ENCODE measurements at regions not wholly inside any gene's neighbourhood (a gene's known extent, or its start where the extent isn't known, plus 50 kb on each side); places are given as distances from the start of the nearest gene placed in this dataset.

DNA sequence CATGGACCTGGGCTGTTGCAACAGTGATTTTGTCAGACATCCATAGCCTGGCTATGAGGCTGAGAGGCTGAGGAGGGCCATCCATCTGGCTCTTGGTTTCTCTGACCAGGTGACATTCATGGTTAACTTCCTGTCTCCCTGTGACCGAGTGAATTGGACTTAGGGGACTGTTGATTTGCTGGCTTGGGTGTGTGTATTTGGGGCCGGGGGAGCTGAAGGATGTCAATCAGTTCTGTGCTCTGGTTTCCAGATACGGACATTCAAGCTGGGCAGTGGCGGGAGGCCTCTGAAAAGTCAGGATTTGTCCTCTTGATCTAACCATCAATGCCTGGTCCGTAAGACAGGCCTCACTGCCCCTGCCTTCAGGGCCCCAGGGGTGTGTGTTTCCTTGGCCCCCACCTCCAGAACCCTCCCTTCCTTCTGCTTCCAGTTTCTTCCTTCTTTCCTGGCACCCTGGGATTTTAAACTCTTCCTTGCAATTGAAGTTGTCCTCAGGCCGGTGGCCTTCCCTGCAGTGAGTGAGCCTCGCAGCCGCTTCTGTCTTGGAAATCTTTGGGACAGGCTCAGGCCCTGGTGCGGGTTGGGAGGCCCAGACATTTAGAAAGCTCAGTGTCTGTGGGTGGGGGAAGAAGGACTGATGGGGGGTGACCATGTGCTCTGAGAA lies 54.7 kb upstream of the HAAO start:
- Histone ChIP-seq H4K20me1 (ENCODE audit: insufficient read depth) (no peaks in the 10 kb centered on the region), H3K36me3 (ENCODE audit: low read depth) (no peaks in the 10 kb centered on the region), H3K9ac (no peak overlapping the region), H3K4me3 (no peak overlapping the region), H3K4me1 (ENCODE audit: insufficient read depth) (peaks cover 23% of the 10 kb centered on the region), H3K27me3 (replicated peaks; ENCODE audit: insufficient read depth) (no peaks in the 10 kb centered on the region), H3K27ac (no peak overlapping the region), H3K9me3 (ENCODE audit: low read depth) (no peaks in the 10 kb centered on the region), H2AFZ (no peak overlapping the region), H3F3A (ENCODE audit: insufficient read depth) (peaks cover 8% of the 10 kb centered on the region; the same call in 1 of the 2 replicates), H3K4me2 (ENCODE audit: unreplicated experiment) (no peak overlapping the region), H3K9me2 (ENCODE audit: insufficient read depth) (no peaks in the 10 kb centered on the region), H3K79me2 (ENCODE audit: insufficient read depth) (no peaks in the 10 kb centered on the region)
- TF ChIP-seq EZH2 (IDR thresholded peaks at IDR 0.05; ENCODE audit: insufficient read depth, poor library complexity, severe bottlenecking) (no peak), EZH2phosphoT487 (IDR thresholded peaks at IDR 0.05; ENCODE audit: insufficient read depth, low read depth) (no peak)
- DNase-seq, result no peak
- in situ Hi-C loops (cut with MboI), result loop anchor here (10.0 kb wide), 1 partner anchor 388 kb away; no protein-coding TSS in a partner anchor
- 91 to 92% methylated on average over 9 of the region's 9 CpGs for WGBS, 2 experiments (ENCODE audit: low coverage in 1 of 2, low lambda C conversion rate in 2 of 2, missing lambda C conversion rate in 2 of 2)

DNA sequence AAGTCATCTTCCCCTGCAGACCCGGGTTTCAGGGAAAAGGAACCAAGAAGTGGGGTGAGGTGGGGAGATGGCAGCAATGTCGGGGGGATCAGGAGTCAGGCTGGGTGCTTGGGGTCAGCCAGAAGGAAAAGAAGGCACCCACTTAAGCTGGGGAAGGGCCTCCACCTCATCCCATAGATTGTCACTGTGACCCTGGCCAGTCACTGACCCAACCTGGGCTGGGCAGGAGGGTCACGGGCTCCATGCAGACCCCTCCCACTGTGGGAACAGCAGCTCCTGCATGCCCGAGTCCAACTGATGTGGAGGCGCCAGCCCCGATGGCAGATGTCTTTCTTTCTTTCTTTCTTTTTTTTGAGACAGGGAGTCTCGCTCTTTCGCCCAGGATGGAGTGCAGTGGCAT lies 53.6 kb upstream of the HAAO start:
- Histone ChIP-seq H3F3A (ENCODE audit: insufficient read depth) (peaks cover 8% of the 10 kb centered on the region; the same call in 1 of the 2 replicates), H3K27me3 (replicated peaks; ENCODE audit: insufficient read depth) (no peaks in the 10 kb centered on the region), H3K79me2 (ENCODE audit: insufficient read depth) (no peaks in the 10 kb centered on the region), H3K9me3 (ENCODE audit: low read depth) (no peaks in the 10 kb centered on the region), H3K9me2 (ENCODE audit: insufficient read depth) (no peaks in the 10 kb centered on the region), H3K9ac (no peak overlapping the region), H3K4me1 (ENCODE audit: insufficient read depth) (peaks cover 23% of the 10 kb centered on the region), H3K4me3 (no peak overlapping the region), H3K27ac (no peak overlapping the region), H2AFZ (peak overlapping the region; percentile 52), H4K20me1 (ENCODE audit: insufficient read depth) (no peaks in the 10 kb centered on the region), H3K4me2 (ENCODE audit: unreplicated experiment) (no peak overlapping the region), H3K36me3 (ENCODE audit: low read depth) (no peaks in the 10 kb centered on the region)
- WGBS, 2 experiments (ENCODE audit: low coverage in 1 of 2, low lambda C conversion rate in 2 of 2, missing lambda C conversion rate in 2 of 2), result 50 to 59% methylated on average over 8 of the region's 8 CpGs
- in situ Hi-C loops (cut with MboI), result loop anchor here (10.0 kb wide), 1 partner anchor 389 kb away; no protein-coding TSS in a partner anchor
- DNase-seq, result no peak
- no peak for TF ChIP-seq EZH2 (IDR thresholded peaks at IDR 0.05; ENCODE audit: insufficient read depth, poor library complexity, severe bottlenecking)
- TF ChIP-seq EZH2phosphoT487 (IDR thresholded peaks at IDR 0.05; ENCODE audit: insufficient read depth, low read depth), result no peak

DNA sequence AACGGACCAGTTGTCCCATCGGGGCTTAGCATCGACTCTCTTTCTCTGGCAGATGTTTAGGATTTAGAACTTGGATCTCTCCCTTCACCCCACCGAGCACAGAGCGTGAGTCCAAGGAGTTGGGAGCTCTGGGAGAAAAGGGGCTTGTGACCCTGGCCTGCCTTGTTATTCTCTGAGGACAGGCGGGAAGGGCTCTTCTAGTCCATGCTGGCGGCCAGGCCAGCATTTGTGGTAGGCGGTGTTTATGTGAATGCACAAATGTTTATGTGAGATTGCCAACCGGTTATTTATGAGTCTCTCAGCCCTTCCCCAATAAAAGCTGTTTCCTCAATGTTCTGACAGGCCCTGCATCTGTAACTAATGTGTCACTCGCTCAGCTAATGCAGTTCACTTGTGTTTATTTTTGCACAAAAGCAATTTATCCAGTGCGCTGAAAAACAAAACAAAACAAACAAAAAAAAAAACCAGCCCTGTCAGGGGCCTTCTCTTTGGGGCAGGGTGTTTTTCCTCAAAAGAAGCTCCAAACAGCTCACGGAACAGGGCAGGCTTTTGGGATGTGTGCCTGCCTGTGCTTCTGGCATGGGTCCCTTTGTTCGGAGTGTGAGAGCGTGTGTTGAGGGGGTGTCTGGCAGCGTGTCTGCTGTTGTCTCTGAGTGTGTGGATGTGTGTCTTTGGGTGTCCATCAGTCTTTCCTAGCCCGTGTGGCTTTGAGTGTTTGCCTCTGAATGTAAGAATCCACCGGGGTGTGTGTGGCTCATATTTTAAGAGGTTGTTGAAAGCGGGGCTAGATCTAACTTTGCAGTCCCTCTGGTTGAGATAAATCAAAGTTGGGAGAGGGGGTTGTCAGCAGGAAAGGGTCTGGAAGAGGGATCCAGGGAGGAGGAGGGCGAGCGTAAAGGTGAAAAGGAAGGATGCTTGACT lies 52.8 kb upstream of the HAAO start:
- 0 out of 2 replicates have a peak overlapping the region, but pooled peaks have one; percentile 3 for H3K27ac ChIP-seq
- DNase-seq, result peak; percentile 67
- H3K9me2 ChIP-seq (ENCODE audit: insufficient read depth), result no peaks in the 10 kb centered on the region
- H3K79me2 ChIP-seq (ENCODE audit: insufficient read depth), result no peaks in the 10 kb centered on the region
- H3F3A ChIP-seq (ENCODE audit: insufficient read depth), result peaks cover 8% of the 10 kb centered on the region; the same call in 1 of the 2 replicates
- H4K20me1 ChIP-seq (ENCODE audit: insufficient read depth), result no peaks in the 10 kb centered on the region
- H3K4me2 ChIP-seq (ENCODE audit: unreplicated experiment), result peak overlapping the region; percentile 16
- 14 to 15% methylated on average over 20 of the region's 20 CpGs for WGBS, 2 experiments (ENCODE audit: low coverage in 1 of 2, low lambda C conversion rate in 2 of 2, missing lambda C conversion rate in 2 of 2)
- peak overlapping the region; percentile 0 for H3K9ac ChIP-seq
- H3K36me3 ChIP-seq (ENCODE audit: low read depth), result no peaks in the 10 kb centered on the region
- peak overlapping the region; percentile 52 for H2AFZ ChIP-seq
- H3K9me3 ChIP-seq (ENCODE audit: low read depth), result no peaks in the 10 kb centered on the region
- no peaks in the 10 kb centered on the region for H3K27me3 ChIP-seq (replicated peaks; ENCODE audit: insufficient read depth)
- 0 out of 2 replicates have a peak overlapping the region, but pooled peaks have one; percentile 5 for H3K4me3 ChIP-seq
- TF ChIP-seq EZH2phosphoT487 (IDR thresholded peaks at IDR 0.05; ENCODE audit: insufficient read depth, low read depth) (no peak), EZH2 (IDR thresholded peaks at IDR 0.05; ENCODE audit: insufficient read depth, poor library complexity, severe bottlenecking) (no peak)
- in situ Hi-C loops (cut with MboI), result loop anchor here (10.0 kb wide), 1 partner anchor 390 kb away; no protein-coding TSS in a partner anchor
- peaks cover 29% of the 10 kb centered on the region for H3K4me1 ChIP-seq (ENCODE audit: insufficient read depth)

DNA sequence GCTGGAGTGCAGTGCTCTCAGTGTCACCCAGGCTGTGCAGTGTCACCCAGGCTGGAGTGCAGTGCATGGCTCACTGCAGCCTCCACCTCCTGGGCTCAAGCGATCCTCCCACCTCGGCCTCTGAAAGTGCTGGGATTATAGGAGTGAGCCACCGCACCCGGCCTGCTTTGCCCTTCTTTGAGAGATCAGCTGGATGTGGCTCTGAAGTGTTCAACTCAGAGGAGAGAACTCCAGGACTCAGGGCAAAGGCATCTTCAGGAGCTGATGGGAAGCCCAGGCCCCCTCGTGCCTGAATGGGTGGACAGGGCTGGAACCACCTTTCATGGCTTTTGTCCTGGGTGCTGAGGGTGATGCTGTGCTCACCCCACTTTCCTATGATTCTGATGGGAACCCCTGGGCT lies 52.0 kb upstream of the HAAO start:
- Histone ChIP-seq H3K27me3 (replicated peaks; ENCODE audit: insufficient read depth) (no peaks in the 10 kb centered on the region), H3K4me1 (ENCODE audit: insufficient read depth) (peaks cover 29% of the 10 kb centered on the region)

More for the DNA sequence above, 52.0 kb upstream of the HAAO start:
- peaks cover 8% of the 10 kb centered on the region; the same call in 1 of the 2 replicates for H3F3A ChIP-seq (ENCODE audit: insufficient read depth)
- H2AFZ ChIP-seq, result peak overlapping the region; percentile 52; the same call in 1 of the 2 replicates
- H3K4me3 ChIP-seq, result no peak overlapping the region
- H3K27ac ChIP-seq, result no peak overlapping the region
- no peak overlapping the region for H3K4me2 ChIP-seq (ENCODE audit: unreplicated experiment)
- WGBS, 2 experiments (ENCODE audit: low coverage in 1 of 2, low lambda C conversion rate in 2 of 2, missing lambda C conversion rate in 2 of 2), result 68 to 76% methylated on average over 5 of the region's 5 CpGs
- no peak for DNase-seq
- H4K20me1 ChIP-seq (ENCODE audit: insufficient read depth), result no peaks in the 10 kb centered on the region
- in situ Hi-C loops (cut with MboI), result loop anchor here (10.0 kb wide), 1 partner anchor 390 kb away; no protein-coding TSS in a partner anchor
- no peak overlapping the region for H3K9ac ChIP-seq
- TF ChIP-seq EZH2phosphoT487 (IDR thresholded peaks at IDR 0.05; ENCODE audit: insufficient read depth, low read depth), result no peak
- no peaks in the 10 kb centered on the region for H3K79me2 ChIP-seq (ENCODE audit: insufficient read depth)
- no peaks in the 10 kb centered on the region for H3K9me2 ChIP-seq (ENCODE audit: insufficient read depth)
- no peaks in the 10 kb centered on the region for H3K9me3 ChIP-seq (ENCODE audit: low read depth)
- H3K36me3 ChIP-seq (ENCODE audit: low read depth), result no peaks in the 10 kb centered on the region
